K562 (cell line): ENCODE measurements at regions not wholly inside any gene's neighbourhood (a gene's known extent, or its start where the extent isn't known, plus 50 kb on each side); places are given as distances from the start of the nearest gene placed in this dataset.

ENCODE experiments used
- ARID3A ChIP-seq: IDR thresholded peaks from 2 replicates; pipeline ENCODE4 v1.6.1; 2012; ENCODE audit warnings: low read depth, low read length, improper control_type of control experiment, borderline replicate concordance
- BRF1 ChIP-seq: IDR thresholded peaks from 3 replicates; pipeline ENCODE4 v1.6.1; 2011; ENCODE audit warnings: borderline replicate concordance, mild to moderate bottlenecking; ENCODE audit not compliant: insufficient read length; ENCODE audit errors: extremely low read depth
- CTCF ChIP-seq, 3 experiments: IDR thresholded peaks in 2 of 3; conservative IDR thresholded peaks in 1 of 3; 2 replicates each; pipeline ENCODE4 v1.5.1; 2011 to 2012; ENCODE audit warnings: low read length in 3 of 3, mild to moderate bottlenecking in 3 of 3, control low read depth in 2 of 3, improper control_type of control experiment in 1 of 3, inconsistent platforms in 1 of 3, low read depth in 1 of 3, mixed read lengths in 1 of 3, moderate library complexity in 1 of 3; ENCODE audit not compliant: insufficient read depth in 2 of 3
- EHMT2 ChIP-seq: fragments of 450-650 bp; IDR thresholded peaks from 2 replicates; pipeline ENCODE4 v1.6.1; 2018; ENCODE audit warnings: antibody characterized with exemption
- EZH2 ChIP-seq: IDR thresholded peaks from 2 replicates; pipeline ENCODE4 v1.6.1; 2012; ENCODE audit warnings: low read depth, mild to moderate bottlenecking, inconsistent platforms, low read length, borderline replicate concordance
- POLR2A ChIP-seq: fragments of 450-650 bp; conservative IDR thresholded peaks from 2 replicates; pipeline ENCODE4 v1.6.1; 2016
- PTTG1 ChIP-seq: fragments of 450-650 bp; IDR thresholded peaks from 2 replicates; pipeline ENCODE4 v1.6.1; 2016; ENCODE audit warnings: low read depth, mild to moderate bottlenecking, missing genetic modification characterization, missing compliant biosample characterization
- SMC3 ChIP-seq: conservative IDR thresholded peaks from 2 replicates; pipeline ENCODE4 v1.6.1; 2011; ENCODE audit warnings: low read depth, low read length, improper control_type of control experiment; ENCODE audit not compliant: insufficient read depth
- ZBED1 ChIP-seq: IDR thresholded peaks from 2 replicates; pipeline ENCODE4 v1.6.1; 2014
- ZBTB11 ChIP-seq, 3 experiments: fragments of 200-800 bp in 1 of 3; fragments of 250-450 bp in 1 of 3; fragments of 450-650 bp in 1 of 3; sonication (Bioruptor Pico) in 1 of 3; sonication (Bioruptor generic) in 1 of 3; formaldehyde crosslinking in 1 of 3; IDR thresholded peaks; 2 replicates each; pipeline versions ENCODE4 v1.6.1 to v1.8.0; 2016 to 2022; ENCODE audit warnings: mild to moderate bottlenecking in 2 of 3, missing genetic modification characterization in 2 of 3, missing compliant biosample characterization in 1 of 3, moderate library complexity in 1 of 3

GRCh38 chr2:167816874-167817290 is 430.5 kb downstream of the STK39 start:
- no peak for TF ChIP-seq EZH2
- TF ChIP-seq BRF1 = no peak
- no peak for TF ChIP-seq PTTG1 (tag)
- no peak for TF ChIP-seq POLR2A
- TF ChIP-seq CTCF (IDR thresholded peaks at IDR 0.05 in 2 of 3, conservative IDR thresholded peaks at IDR 0.05 in 1 of 3; ENCODE audit: insufficient read depth in 2 of 3, low read depth in 1 of 3, low read length in 3 of 3) = no peak
- no peak for TF ChIP-seq ZBTB11 (CRISPR knock-in tag; IDR thresholded peaks at IDR 0.05)
- TF ChIP-seq ARID3A = no peak
- TF ChIP-seq ZBED1 = no peak
- no peak for TF ChIP-seq EHMT2
- no peak for TF ChIP-seq SMC3
